GM18868 (cell line): ENCODE measurements at regions not wholly inside any gene's neighbourhood (a gene's known extent, or its start where the extent isn't known, plus 50 kb on each side); places are given as distances from the start of the nearest gene placed in this dataset.
"Not testable (repeated sequence)": the region's sequence is repeated elsewhere in the genome, so short reads cannot be mapped to it uniquely, and the experiment has no call there.

Experiments
- ATAC-seq: cut with Tn5 transposase; IDR thresholded peaks from one replicate; pipeline ENCODE4 v1.9.1; 2021; ENCODE audit warnings: mild to moderate bottlenecking, moderate library complexity; ENCODE audit not compliant: unreplicated experiment

GRCh38 chr7:45401851-45402250, 172.3 kb upstream of the ADCY1 start:
- ATAC-seq = no peak

GRCh38 chr7:45402480-45403218, 171.5 kb upstream of the ADCY1 start:
- peak; percentile 84 for ATAC-seq

GRCh38 chr7:45404622-45405021, 169.5 kb upstream of the ADCY1 start:
- no peak for ATAC-seq

- ATAC-seq = no peak
Observed at GRCh38 chr7:45407730-45408408, 166.3 kb upstream of the ADCY1 start.

GRCh38 chr7:45408409-45408737, 165.8 kb upstream of the ADCY1 start:
- ATAC-seq = no peak

GRCh38 chr7:45410893-45411292, 163.3 kb upstream of the ADCY1 start:
- no peak for ATAC-seq

GRCh38 chr7:45413419-45413818, 160.7 kb upstream of the ADCY1 start:
- no peak for ATAC-seq

- ATAC-seq = no peak
Observed at GRCh38 chr7:45414226-45414625, 159.9 kb upstream of the ADCY1 start.

- no peak for ATAC-seq
Observed at GRCh38 chr7:45415265-45415664, 158.9 kb upstream of the ADCY1 start.

- ATAC-seq = peak; percentile 72
Observed at GRCh38 chr7:45416846-45417245, 157.3 kb upstream of the ADCY1 start.

- ATAC-seq = no peak
Observed at GRCh38 chr7:45417268-45417667, 156.9 kb upstream of the ADCY1 start.

GRCh38 chr7:45417735-45418134, 156.4 kb upstream of the ADCY1 start:
- ATAC-seq = no peak

- no peak for ATAC-seq
Observed at GRCh38 chr7:45420843-45421495, 153.2 kb upstream of the ADCY1 start.

- no peak for ATAC-seq
Observed at GRCh38 chr7:45421806-45422205, 152.4 kb upstream of the ADCY1 start.

- no peak for ATAC-seq
Observed at GRCh38 chr7:45430397-45430796, 143.8 kb upstream of the ADCY1 start.

GRCh38 chr7:45434167-45434784, 139.9 kb upstream of the ADCY1 start:
- ATAC-seq = no peak

GRCh38 chr7:45435131-45435530, 139.0 kb upstream of the ADCY1 start:
- ATAC-seq = no peak

- ATAC-seq = no peak
Observed at GRCh38 chr7:45435846-45436245, 138.3 kb upstream of the ADCY1 start.

- not testable (repeated sequence) for ATAC-seq
Observed at GRCh38 chr7:45440776-45441175, 133.4 kb upstream of the ADCY1 start.

GRCh38 chr7:45443263-45443662, 130.9 kb upstream of the ADCY1 start:
- ATAC-seq = peak; percentile 50

GRCh38 chr7:45446195-45446944, 127.8 kb upstream of the ADCY1 start:
- ATAC-seq = peak; percentile 73
